ENCODE measurements at regions not wholly inside any gene's neighbourhood (a gene's known extent, or its start where the extent isn't known, plus 50 kb on each side); places are given as distances from the start of the nearest gene placed in this dataset.

DNA sequence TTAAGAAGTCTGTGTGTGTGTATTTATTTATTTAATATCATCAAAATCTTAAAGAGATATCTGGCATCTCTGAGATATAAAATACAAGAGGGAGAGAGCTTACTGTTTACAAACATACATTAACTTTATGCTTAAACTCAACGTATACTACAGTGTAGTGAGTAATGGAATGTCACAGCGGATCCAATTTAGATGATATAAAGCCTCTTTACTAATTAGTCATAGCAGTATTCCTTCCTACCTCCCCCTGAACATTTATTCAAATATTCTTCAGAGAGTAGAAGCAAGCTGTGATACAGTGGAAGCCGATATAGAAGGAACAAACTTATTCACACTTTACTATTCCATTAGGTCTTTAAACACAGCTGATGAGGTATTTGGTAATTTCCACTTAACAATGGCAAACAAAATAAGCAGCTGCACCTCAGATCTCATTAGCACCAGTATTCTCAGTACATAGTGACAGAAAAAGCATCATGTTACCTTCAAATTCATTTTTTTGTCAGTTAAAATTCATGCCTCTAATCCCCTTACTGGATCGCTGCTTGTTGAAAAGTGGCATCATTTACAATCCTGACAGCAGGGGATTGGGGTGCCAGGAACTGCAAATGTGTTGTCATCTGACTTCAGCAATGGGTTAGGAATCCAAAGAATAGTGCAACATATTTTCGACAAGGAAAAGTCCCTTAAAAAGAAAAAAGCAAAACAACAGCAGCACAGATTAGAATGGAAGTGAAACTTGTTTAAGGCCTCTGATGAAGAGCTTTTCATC lies 658.7 kb upstream of the EPHA5 start:
- TF ChIP-seq, protein P1, sequence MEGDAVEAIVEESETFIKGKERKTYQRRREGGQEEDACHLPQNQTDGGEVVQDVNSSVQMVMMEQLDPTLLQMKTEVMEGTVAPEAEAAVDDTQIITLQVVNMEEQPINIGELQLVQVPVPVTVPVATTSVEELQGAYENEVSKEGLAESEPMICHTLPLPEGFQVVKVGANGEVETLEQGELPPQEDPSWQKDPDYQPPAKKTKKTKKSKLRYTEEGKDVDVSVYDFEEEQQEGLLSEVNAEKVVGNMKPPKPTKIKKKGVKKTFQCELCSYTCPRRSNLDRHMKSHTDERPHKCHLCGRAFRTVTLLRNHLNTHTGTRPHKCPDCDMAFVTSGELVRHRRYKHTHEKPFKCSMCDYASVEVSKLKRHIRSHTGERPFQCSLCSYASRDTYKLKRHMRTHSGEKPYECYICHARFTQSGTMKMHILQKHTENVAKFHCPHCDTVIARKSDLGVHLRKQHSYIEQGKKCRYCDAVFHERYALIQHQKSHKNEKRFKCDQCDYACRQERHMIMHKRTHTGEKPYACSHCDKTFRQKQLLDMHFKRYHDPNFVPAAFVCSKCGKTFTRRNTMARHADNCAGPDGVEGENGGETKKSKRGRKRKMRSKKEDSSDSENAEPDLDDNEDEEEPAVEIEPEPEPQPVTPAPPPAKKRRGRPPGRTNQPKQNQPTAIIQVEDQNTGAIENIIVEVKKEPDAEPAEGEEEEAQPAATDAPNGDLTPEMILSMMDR (IDR thresholded peaks at IDR 0.05; ENCODE audit: insufficient read depth, low read length, poor library complexity, severe bottlenecking): no peak
- no peak for TF ChIP-seq EZH2phosphoT487 (conservative IDR thresholded peaks at IDR 0.05; ENCODE audit: low read length)

All from SU-DHL-6 (cell line).